GM12873 (cell line): ENCODE measurements at regions not wholly inside any gene's neighbourhood (a gene's known extent, or its start where the extent isn't known, plus 50 kb on each side); places are given as distances from the start of the nearest gene placed in this dataset.

Source experiments
- CTCF ChIP-seq: IDR thresholded peaks from 2 replicates; pipeline ENCODE4 v1.5.1; 2012; ENCODE audit warnings: low read depth, mild to moderate bottlenecking, moderate library complexity, low read length, control low read depth; ENCODE audit not compliant: insufficient read depth; ENCODE audit errors: missing control alignments

- TF ChIP-seq CTCF, result no peak
Observed at GRCh38 chr6:168369786-168370185, 50.2 kb upstream of the DACT2 start.

GRCh38 chr6:168370310-168370991, 50.9 kb upstream of the DACT2 start:
- peak; percentile 64 for TF ChIP-seq CTCF

- TF ChIP-seq CTCF, result no peak
Observed at GRCh38 chr6:168371185-168371584, 51.6 kb upstream of the DACT2 start.

- TF ChIP-seq CTCF, result no peak
Observed at GRCh38 chr6:168371618-168371980, 52.0 kb upstream of the DACT2 start.

- TF ChIP-seq CTCF, result no peak
Observed at GRCh38 chr6:168371981-168372711, 52.6 kb upstream of the DACT2 start.

GRCh38 chr6:168372889-168373288, 53.3 kb upstream of the DACT2 start:
- no peak for TF ChIP-seq CTCF

GRCh38 chr6:168373389-168373788, 53.8 kb upstream of the DACT2 start:
- TF ChIP-seq CTCF, result no peak
